ENCODE measurements at regions not wholly inside any gene's neighbourhood (a gene's known extent, or its start where the extent isn't known, plus 50 kb on each side); places are given as distances from the start of the nearest gene placed in this dataset.

DNA sequence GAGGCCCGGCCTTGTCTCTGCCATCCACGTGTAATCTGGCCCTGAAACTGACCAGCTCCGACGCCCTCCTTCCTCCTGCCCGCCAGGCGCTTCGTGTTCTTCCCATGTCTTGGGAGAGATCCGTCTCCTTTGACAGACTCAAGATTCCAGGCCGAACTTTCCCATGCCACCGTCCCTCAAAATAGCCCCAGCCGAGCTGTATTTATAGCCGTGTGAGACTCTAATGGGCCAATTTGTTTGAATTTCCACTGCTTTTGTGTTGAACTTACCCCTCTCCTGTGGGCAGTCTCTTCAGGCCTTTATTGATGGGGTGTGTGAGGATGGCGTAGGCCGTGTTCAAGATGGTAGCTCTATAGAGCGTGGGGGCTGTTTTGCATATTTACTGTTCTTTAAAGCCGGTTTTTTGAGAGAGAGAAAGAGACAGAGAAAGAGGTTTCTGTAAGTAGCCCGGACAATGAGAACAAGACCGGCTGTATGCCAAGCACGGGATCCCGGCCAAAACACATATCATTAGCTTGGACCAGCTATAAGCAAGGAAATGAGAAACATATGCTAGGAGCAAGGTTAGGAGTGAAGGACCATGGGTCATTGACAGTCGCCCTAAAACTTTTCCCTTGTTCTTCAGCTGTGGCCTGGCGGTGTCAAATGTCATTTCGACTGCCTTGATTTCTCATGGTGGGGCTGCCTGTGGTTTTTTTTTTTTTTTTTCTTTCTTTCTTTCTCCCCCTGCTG, 124.5 kb upstream of the ZFHX3 start:
- DNase-seq: no peak

DNA sequence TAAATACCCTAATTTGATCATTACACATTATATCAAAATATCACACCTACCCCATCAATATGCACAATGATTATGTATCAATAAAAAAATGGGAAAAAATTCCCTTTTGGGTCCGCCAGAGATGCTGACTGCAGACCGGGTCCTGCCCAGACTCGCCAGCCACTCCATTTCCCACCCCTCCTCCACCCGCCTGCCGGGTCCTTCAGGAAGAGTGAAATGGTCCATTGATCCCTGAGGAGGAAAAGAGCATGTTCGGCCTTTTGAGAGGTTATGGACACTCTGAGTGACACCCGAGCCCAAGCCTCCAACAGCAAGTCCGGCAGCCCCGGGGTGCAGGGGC, 123.9 kb upstream of the ZFHX3 start:
- DNase-seq: no peak

DNA sequence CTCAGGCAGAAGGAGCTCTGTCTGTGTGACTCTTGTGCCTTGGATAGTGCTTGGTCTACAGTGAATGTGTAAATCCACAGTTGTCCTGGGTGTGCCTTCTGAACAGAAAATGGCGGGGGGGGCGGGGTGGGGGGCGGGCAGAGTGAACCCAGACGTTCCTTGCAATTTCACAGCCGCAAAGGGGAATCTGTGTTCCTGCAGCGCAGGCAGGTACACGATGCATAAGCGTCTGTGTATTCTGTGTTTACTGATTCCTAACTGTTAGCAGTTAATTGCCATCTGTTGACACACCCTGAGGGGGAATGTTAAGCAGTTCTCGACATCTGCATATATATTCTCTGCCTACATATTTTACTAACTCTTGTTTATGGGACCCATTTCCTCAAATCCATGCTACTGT, 123.5 kb upstream of the ZFHX3 start:
- DNase-seq: no peak

DNA sequence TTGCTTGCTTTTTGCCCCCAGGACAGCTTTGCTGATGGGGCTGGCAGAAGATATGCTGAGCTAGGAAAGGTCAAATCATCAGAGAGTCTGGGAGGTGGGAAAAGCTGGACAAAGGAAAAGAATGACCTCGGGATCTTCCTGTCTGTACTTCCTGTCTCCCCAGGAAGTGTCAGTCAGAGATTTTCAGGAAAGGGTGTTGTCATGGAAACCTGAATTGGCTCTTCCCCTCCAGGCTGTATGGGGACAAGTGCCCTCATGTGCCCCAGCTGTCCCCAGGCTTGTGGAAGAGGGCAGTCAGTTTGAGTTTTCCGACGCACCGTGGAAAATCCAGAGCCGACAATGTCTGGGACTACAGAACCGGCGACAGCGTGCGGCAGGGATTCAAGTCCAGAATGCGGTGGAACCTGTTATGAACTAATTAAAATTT, 122.7 kb upstream of the ZFHX3 start:
- no peak for DNase-seq

DNA sequence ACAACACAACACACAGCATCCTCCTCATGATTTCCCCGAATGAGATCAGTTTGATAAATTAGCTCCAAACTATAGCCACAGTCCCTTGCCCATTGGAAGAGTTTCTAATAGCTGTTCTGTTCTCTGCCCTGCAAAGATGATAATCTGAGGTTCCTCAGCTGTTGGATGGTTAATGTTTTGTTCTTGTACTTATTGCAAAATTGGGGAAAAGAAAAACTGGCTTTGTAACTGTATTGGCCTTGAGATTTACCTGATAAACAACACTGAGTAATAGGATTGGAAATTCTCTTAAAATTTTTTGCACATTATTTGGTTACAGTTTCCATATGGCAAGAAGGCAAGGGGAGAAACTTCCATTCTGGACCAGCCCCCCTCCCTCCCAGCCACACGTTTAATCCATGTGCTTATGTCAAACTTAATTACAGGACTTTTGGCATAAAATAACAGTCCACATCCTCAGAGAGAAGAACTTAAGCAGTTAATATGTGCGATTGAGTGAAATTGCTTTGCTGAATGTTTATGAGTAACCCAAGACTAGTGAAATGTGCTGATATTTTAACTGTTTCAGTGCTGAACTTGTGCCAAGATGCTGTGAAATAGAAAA, 119.1 kb upstream of the ZFHX3 start:
- DNase-seq: no peak

DNA sequence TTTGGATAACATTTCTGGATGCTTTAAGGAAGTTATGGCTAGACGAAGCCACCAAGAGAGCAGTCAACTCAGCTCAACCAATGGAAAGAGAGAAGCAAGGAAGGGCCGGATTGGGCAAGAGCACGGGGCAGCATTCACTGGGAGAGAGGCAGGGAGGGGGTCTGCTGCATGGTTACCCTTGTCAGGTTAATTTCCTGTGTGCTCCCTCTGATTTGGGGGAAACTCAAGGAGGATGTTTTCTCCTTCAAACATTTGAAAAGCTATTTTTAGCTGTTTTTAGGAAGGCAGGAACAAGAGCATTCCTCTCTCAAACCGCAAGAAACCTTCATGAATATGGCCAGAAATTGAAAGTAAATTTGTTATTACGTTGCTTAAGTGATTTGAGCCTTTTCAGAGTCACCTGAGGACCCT, 118.5 kb upstream of the ZFHX3 start:
- DNase-seq: no peak

DNA sequence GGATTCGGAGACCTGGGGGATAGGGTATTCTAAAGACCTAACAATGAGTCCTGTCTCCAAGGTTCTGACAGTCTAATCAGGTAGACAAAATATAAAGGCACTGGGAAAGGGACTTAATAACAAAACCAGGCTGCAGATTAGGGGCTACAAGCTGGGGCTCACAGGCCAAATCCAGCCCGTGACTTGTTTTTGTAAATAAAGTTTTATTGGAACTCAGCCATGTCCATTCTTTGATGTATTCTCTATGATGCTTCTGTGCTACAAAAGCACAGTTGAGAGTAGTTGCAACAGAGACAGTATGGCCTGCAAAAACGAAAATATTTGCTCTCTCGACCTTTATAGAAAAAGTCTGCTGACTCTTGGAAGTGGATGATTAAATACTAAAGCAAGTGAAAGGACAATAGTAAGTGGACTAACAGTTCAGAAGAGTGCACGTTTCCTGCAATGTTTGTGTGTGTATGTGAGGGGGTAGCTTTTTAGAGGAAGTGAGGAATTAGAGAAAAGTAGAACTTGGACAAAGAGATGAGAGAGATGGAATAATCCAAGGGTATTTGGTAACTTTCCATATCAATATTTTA, 115.4 kb upstream of the ZFHX3 start:
- DNase-seq: peak; percentile 50

DNA sequence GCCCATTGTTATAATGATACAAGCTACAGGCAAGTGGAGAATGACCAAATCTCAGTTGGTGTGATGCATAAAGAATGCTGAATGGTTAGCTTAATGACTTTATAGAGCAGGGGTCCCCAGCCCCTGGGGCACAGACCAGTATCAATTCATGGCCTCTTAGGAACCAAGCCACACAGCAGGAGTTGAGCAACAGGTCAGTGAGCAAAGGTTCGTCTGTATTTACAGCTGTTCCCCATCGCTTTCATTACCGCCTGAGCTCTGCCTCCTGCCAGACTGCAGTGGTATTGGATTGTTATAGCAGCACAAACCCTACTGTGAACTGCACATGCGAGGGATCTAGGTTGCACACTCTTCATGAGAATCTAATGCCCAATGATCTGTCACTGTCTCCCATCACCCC, 114.0 kb upstream of the ZFHX3 start:
- no peak for DNase-seq

DNA sequence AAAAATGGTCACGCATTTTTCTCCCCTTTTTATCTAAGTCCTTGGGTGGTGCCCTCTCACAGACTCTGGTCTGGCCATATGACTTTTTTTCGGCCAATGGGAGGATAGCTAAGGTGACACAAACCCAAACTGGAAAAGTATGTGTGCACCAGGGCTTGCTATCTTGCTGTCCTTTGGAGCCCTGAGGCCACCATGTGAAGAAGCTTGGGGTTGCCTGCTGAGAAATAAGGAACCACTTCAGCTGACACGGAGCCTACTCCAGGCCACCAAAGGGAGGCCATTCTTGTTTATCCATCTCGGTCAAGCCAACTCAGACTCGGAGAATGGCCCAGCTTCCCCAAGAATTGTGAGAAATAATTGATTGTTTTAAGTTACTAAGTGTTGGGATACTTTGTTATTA, 111.4 kb upstream of the ZFHX3 start:
- no peak for DNase-seq

DNA sequence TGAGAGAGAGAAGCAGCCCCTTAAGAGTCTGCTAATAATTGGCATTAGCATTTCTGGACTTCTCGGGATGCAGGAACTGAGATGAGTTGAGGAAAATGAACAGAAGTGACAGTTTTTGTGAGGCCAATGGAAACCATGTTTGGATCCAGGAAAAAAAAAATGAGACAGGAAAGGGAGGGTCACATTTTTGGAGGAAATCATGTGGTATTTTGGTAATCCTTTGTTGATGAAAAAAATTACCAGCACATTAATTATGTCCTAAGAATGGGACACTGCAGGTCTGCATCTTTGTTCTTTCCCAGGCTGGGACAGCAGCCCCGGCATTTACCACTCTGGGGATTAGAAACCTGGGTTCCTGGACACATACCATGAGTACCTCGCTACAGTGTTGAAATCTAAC, 109.9 kb upstream of the ZFHX3 start:
- DNase-seq: no peak

DNA sequence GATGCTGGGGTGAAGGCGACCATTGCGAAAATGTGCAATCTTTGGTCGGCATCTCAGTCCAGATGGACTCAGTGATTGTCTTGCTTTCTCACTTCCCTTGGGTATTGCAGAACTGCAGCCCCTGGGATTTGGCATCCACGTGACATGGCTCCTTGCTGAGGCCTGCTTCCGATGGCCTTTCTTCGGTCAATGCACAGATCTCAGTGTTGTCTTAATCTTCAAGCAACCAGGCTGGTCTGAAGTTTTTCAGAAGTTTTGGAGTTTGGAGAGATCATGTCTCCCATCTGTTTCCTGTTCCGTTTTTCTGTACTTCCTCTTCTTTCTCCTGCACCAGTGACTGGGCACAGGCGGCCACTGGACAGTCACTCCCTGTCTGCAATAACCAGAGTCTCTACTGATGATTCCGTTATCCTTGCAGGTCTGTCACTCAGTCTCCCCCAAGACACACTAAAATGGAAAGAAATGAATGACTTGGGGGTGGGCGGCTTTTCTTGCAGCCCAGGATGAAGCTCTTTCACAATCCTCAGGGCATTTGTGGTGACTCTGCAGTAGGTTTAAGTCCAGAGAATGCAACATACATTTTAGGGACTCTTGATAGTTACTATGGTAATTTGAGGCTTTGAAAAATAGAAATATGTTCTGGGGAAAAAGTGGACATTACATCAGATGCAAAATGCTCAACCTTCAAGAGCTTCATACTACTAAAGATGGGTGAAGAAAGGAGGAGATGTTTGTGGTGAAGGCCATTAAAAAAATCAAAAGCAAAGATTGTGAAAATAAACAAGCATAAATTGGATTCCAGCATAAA, 106.3 kb upstream of the ZFHX3 start:
- peak; percentile 86 for DNase-seq

DNA sequence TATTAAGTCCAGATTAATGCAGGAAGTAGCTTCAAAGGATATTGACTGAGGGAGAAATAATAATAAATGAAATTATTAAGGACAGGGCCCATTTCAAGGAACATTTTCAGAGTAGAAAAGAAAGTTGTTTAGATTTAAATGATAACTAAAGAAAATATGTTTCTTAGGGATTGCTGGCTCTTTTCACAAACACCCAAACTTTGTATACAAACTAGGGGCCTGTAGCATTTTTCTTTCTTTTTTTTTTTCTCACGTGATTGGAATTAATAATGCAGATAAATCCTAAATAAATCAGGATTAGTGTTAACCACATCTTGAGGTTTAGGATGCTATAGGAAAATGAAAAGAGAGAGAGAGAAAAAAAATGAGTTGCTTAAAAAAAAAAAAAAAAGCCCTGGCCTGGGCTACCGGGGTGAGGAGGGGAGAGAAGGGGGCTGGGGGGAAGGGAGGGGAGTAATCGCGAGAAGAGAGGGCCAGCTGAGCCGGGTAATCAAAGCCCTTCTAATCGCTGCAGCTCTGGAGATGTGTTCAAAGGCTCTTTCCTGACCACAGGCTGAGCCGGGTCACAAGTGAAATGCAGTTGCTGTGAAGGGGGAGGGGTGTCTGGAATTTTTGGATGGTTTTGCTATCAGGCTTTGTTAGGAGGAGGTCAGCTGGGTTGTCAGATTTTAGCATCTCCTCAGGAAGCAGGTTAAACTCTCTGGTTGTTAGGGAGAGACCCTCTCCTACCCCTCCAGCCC, 104.6 kb upstream of the ZFHX3 start:
- no peak for DNase-seq

DNA sequence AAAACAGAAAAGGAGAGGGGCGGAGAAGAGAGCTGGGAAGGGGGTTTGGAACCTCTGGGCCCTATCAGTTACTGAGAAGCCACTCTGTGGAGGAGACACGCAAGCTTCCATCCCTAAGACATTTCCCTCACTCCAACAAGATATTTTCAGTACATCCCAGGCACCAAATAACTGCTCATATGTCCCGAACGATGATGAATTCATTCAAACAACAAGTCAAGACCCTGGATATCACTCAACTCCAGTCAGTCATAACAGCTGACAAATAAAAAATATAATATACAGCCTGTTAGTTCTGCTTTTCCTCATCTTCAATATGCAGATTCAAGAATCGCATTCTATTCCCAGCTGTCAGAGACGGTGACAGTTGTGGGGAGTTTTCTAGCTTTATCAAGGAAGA, 104.0 kb upstream of the ZFHX3 start:
- peak; percentile 31 for DNase-seq

DNA sequence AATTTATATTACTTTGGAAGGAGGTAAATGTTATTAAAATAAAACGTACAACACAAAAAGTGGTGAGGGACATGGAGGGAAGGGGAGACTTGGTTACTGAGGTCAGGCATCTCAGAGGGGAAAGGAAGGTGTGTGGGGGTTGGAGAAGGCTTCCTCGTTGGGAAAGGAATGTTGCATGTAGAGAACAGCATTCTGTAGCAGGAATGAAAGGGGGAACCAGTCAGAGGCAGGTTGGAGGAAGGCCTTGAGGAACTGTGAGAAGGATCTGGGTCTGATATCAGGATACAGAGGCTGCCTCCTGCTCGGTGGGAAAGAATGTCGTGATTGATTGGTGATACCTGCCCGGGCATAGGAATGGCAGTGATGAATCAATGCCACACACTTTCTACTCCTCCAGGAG, 103.3 kb upstream of the ZFHX3 start:
- no peak for DNase-seq

DNA sequence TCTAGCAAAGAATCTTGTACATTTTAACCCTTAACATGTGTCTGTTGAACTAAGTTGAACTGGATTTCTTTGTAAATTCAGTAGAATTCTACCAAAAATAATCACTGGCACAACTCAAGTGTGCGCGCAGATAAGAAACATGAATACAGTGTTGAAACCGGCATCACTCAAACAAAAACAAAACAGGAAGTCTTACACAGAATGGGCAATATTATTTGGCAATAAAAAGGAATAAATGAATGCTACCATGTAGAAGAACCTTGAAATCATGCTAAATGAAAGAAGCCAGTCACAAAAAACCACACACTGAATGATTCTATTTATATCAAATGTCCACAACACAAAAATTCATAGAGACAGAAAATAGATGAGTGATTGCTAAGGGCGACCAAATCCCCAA, 102.9 kb upstream of the ZFHX3 start:
- DNase-seq: peak; percentile 71

DNA sequence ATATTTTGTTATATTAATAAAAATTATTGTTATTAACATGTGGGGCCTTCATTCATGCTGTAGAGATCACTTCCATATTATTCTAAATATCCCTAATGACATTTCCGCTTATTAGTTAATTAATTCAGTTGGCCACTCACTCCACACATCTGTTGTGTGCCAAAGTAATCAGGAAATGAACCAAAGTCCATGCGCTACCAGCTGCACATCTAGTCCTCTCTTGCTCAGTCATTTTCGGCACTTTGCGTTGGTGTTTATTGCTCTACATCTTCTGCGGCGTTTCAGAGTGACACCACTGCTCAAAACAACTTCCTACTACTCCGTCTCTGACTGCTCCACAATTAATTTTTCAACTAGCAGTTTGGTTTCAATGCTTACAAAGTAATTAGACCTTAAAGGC, 101.4 kb upstream of the ZFHX3 start:
- DNase-seq: peak; percentile 60

DNA sequence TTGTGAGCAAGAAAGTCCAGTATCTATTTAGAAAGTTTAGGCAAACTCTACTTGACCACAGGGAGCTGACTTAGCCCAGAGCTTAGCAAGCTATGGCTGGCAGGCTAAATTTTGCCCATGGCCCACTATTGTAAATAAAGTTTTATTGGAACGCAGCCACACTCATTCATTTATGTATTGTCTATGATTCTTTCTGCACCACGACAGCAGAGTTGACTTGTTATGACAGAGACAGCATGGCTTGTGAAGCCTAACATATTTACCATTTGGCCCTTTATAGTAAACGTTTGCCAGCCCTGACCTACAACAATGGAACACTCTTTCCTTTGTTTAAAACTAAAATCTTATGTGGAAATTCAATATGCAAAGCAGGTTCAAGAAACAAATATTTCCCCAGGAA, 100.0 kb upstream of the ZFHX3 start:
- DNase-seq: no peak

DNA sequence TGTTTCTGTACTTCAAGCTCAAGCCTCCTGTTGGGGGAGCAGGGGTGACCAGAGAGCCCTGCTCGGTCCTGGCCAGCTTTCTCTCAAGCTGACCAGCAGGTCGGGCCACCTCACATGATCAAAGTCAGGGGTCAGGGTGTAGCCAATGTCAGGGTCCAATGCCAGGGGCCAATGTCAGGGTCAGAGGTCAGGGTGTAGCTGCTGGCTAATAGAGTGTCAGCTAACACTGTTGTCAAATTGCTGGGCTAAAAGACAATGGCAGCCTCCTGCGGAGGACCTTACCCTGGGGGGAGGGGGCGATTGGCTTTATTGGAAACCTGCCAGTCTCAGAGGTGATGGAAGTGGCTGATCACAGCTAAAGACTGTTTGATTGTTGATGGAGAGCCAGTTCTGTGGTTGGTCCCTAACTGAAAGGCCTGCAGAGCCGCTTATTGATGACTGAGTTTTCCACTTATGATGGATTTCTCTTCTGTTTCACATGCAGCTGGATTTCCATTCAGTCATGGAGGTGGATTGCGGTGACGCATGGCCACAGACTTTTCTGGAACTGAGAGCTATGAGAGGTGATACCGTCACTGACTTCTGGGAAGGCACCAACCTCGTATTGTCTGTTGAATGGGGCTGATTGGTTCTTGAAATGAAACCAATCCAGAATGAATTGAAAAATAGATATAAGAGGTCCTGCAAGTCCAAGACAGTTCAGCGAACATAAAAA, 97.4 kb upstream of the ZFHX3 start:
- DNase-seq: no peak

DNA sequence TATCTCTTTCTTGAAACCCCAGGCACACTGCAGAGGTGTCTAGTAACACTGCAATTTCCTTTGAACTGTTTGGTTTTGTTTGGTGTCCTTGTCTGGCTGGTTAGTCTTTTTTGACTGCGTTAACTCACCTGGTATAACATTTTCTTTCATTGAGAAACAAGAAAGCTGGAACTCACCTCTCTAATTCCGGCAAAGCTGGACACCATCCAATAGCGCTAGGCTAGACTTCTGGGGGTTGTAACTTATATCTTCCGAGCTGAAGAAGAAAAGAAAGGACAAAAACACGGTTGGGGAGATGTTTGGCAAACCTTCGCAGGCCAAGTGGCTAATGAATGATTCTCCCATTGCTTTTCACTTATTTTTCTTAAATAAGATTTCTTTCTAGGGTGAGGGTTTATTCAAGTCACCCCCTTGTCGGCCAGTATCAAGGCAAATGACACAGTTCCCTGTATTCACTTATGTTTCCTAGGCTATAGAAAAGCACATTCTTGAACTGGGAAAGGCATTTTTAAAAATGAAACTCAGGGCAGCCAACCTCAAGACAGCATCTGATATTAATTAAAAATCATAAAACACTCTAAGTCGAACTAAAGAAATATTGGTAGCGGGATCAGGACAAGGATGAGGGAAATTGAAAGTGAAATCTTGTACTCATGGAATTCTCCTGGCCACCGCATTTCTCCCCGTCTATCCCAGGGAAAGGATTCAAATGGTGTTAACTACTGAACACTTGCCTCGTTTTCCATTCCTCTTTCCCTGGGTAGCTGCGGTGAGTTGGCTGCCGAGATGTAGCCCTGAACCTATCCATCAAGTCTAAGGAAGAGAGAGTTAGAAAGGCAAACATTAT, 95.9 kb upstream of the ZFHX3 start:
- no peak for DNase-seq

DNA sequence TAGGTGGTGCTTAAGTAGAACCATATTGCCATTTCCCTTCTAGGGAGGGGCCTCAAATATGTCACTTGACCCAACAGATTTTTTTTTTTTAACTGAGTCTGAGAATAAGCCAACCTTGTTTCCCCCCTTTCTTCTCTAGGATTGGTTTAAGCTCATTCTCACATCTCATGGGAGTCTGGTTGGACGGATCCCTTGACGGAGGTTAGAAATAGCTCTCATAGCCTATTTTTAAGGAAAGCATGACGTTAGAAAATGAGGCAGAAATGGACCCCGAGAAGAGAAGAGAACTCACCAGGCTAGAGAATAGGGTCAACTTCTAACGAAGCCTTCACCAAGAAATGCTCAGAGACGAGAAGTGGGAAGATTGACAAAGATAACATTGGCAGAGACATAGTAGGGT, 95.1 kb upstream of the ZFHX3 start:
- no peak for DNase-seq

DNA sequence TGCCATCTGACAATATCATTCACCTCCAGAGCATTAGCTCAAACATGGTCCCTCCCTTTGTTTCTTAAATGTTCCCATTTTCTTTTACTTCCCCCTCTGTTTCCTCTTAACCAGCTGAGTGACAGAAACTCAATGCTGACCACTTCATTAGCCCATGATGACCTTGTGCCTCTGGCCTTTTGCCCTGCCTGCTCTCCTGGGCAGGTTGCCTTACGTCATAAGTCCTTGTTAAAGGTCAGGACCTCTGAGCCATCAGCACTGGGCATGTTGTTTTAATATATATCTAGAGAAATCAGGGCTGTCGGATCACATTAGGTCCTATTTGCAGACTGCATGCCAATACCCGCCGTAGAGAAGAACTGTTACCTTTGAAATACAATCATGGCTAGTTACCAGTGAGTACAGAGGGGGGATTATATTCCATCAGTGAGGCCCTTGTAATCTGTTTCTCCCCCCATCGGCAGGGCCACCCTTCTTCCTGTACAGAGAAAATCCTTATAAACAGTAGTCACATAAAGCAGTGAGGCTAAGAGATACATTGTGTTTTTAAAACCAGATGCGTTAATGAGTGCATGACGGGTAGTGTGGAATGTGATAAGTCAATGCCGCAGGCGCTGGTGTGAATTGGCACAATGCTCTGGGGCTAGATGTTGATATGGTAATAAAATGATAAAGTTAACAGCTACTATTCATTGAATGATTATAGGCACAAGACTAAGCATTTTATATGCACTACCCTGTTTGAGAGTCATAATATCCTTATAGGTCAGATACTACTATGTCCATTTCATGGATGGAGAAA, 94.3 kb upstream of the ZFHX3 start:
- DNase-seq: peak; percentile 56

All from suppressor macrophage treated with lipopolysaccharide for 4 hours (primary cell).